HG02870 (cell line): ENCODE measurements at regions not wholly inside any gene's neighbourhood (a gene's known extent, or its start where the extent isn't known, plus 50 kb on each side); places are given as distances from the start of the nearest gene placed in this dataset.
"Not testable (repeated sequence)": the region's sequence is repeated elsewhere in the genome, so short reads cannot be mapped to it uniquely, and the experiment has no call there.

Source experiments
- ATAC-seq: cut with Tn5 transposase; IDR thresholded peaks from one replicate; pipeline ENCODE4 v1.9.1; 2021; ENCODE audit warnings: mild to moderate bottlenecking, moderate library complexity; ENCODE audit not compliant: unreplicated experiment

- ATAC-seq, result no peak
Observed at GRCh38 chr6:115814907-115815306, 245.8 kb downstream of the FRK start.

DNA sequence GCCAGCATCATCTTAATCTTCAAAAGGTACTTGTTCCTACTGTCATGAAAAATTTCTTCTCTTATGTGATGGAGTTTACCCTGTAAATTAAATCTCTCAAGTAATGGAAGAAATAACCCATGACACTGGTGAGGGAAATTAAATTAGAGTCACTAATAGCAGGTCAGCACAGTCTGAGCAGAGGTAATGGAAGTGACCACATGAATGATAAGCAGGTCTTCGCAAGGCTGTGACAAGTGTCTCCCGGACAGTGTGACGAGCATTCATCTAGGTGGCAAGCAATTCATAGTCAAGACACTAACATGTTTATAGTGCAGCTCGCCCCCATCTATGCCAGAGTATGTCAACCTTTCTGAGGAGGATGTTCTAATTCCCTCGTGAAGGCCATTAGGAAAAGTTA, 249.2 kb downstream of the FRK start:
- no peak for ATAC-seq

- no peak for ATAC-seq
Observed at GRCh38 chr6:115798229-115798628, 262.5 kb downstream of the FRK start.

DNA sequence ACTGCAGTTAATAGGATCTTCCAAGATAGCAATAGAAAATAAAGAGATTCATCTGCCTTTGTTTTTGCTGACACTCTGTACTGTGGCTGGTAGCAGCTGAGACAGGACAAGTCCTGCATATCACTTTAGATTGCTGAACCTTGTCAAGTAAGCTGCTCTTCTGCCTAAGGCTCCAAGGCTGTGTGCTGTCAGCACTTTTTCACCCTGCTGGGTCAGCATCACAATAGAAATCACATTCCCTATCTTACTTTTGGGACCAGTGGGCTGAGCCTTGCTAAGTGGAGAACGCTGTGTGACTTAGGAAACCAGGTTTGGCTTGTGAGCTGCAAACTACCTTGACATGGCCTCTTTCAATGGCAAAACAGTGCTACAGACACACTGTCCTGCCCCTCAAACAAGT, 263.9 kb downstream of the FRK start:
- ATAC-seq, result no peak

- ATAC-seq, result no peak
Observed at GRCh38 chr6:115796061-115796460, 264.6 kb downstream of the FRK start.

DNA sequence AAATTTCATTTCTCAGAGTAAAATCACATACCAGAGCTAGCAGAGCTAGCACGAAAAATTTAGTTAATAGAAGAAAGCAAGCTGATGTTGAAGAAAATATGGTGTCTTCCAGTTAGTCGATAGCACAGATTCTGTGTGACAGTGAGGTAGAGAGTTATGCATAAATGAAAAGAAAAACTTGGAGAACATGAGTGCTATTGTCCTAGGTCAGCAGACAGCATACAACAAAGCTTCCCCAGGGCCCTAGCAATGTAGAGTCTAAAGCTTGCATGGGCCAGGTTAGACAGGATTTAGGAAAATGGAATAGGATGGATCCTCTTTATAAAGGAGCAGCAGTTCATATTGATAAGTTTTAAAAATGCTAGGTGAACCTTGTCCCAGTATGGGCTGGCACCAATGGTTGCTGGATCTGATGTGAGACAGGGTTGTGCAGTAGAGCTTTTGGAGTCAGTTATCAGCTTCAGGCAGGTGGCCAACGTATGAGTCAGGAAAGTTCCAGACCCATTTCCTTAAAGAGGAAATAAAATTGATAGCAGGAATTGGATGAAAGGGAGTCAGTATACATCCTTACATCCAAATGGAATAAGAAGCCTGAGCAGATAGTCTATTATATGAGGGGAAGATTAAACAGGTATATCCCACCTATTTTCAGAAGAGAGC, 277.2 kb downstream of the FRK start:
- ATAC-seq, result no peak

- ATAC-seq, result no peak
Observed at GRCh38 chr6:115782612-115783011, 278.1 kb downstream of the FRK start.

DNA sequence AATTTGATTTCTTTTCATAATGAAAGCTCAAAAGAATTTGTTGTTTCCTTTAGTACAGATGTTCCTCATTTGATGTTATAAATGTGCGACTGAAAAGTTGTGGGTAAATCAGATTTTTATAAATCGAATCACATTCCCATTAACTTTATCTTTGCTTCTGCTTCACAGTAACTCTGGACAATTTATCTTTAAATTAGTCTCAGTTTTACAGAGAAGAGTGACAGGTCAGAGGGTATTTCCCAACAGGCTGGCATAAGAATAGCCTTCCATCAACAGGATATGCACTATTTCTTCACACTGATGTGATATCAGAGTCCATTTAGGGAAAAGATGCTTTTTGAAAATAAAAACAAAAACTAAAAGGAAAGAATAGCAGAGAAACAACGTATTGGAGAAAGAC, 286.9 kb downstream of the FRK start:
- ATAC-seq, result no peak

DNA sequence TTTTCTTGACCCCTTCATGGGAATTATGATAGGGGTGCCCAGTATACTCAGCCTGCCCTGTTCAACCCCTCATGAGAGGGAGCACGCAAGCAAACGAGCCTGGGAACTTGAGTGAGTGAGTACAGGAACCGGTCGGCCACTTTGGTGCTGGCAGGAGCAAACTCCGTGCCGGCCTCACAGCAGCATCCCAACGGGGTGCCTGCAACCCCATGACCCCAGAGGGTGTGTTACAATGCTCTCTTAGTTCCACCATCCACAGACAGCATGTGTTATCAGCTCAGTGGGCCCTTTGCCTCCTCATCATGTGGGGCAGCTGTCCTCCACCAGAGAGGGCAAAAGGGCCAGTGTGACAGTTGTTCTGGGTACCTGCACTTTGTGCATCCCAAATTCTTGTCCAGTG, 289.8 kb downstream of the FRK start:
- no peak for ATAC-seq

DNA sequence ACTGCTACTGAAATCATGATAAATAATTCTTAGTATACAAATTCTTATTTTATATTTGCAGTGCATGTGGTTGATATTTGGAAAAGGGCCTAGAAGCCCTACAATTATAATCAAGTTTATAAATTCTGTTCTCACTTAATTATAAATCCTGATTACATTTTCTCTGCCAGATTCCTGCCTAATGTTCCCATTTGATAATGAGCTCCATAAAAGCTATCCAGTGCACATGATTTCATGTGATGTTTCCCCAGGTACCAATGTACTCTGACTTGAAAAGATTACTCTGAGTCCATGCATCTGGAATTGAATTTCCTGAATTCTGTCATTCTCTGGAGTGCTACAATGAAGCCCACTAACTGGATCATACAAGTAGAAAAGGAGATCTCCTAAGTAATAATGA, 292.2 kb downstream of the FRK start:
- no peak for ATAC-seq

GRCh38 chr6:115767931-115768330, 292.8 kb downstream of the FRK start:
- no peak for ATAC-seq

GRCh38 chr6:115766745-115767462, 293.8 kb downstream of the FRK start:
- ATAC-seq, result no peak

DNA sequence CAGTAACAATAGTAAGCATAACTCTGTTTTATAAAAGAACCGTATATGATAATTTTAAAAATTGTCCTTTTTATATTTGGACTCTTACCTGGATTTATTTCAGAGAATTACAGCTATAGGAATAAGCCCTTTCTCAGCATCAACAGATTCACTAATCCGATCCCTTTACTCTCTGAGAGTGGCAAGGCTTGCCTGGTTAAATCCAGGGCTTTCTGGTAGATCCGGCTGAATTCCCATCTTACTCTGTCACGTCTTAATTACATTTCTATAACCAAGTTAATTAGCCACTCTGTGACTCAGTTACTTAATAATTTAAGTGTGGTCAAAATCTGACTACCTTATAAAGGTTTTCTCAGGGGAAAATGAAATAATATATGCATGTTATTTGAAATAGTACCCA, 294.7 kb downstream of the FRK start:
- no peak for ATAC-seq

GRCh38 chr6:115759051-115759450, 301.6 kb downstream of the FRK start:
- ATAC-seq, result no peak

- ATAC-seq, result no peak
Observed at GRCh38 chr6:115753446-115753845, 307.2 kb downstream of the FRK start.

GRCh38 chr6:115750946-115751345, 309.7 kb downstream of the FRK start:
- no peak for ATAC-seq

DNA sequence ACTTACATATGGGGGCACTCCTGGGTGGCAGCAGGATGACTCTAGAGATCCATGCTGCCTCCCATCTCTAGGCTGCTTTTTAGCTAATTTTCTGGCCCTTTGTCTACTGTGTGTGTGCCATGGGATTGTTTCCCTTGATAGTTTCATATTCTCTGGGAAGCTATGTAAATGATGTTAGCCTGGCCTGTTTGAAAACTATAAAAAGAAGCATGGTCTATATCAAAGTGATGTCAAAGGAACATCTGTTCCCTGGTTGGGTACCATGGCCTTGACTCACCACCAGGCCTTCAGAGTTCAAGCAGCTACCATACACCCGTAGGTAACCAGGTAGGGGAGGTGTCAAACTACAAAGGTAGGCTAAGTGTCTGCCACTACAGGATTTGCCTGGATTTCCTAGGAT, 310.4 kb downstream of the FRK start:
- no peak for ATAC-seq

- no peak for ATAC-seq
Observed at GRCh38 chr6:115747719-115748118, 313.0 kb downstream of the FRK start.

DNA sequence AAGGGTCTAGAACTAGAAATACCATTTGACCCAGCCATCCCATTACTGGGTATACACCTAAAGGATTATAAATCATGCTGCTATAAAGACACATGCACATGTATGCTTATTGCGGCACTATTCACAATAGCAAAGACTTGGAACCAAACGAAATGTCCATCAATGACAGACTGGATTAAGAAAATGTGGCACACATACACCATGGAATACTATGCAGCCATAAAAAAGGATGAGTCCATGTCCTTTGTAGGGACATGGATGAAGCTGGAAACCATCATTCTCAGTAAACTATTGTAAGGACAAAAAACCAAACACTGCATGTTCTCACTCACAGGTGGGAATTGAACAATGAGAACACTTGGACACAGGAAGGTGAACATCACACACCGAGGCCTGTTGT, 314.1 kb downstream of the FRK start:
- ATAC-seq, result not testable (repeated sequence)

DNA sequence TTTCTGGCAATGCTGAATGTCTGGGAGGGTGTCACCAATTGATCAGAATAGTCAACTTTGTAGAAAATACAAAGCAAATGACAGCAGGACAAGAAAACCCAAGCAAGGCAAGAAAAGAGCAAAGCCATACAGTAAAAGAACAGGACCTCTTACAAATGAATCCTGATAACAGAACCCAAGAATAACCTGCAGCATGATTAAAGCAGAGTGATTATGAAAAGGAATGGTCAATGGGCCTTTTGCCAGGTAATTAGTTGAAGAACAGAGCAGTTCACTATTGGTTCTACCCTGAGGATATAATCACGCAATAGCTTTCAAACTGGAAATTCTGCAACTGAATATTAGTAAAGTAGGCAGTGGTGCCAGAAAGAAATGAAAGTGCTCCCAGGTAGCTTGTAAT, 319.8 kb downstream of the FRK start:
- no peak for ATAC-seq

GRCh38 chr6:115735610-115736009, 325.1 kb downstream of the FRK start:
- ATAC-seq, result no peak

DNA sequence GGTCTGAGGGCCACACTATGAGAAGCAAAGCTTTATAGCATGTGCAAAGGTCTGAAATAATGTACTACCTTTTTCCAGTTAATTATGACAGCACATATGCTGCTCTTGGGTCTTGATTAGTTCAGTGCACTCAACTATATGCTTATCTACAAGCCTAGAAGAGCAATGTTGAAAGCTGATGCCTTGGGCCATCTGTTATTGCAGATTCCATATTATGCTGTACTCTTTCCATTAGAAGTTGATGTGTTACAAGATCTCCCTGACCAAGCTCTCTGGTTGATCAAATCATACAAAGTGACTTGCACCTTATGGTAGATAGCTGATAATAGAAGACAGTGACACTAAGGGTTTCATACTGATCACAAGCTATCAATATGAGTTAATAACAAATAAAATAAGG, 327.3 kb downstream of the FRK start:
- ATAC-seq, result no peak

- ATAC-seq, result no peak
Observed at GRCh38 chr6:115729036-115729435, 331.7 kb downstream of the FRK start.
